ENCODE measurements at regions not wholly inside any gene's neighbourhood (a gene's known extent, or its start where the extent isn't known, plus 50 kb on each side); places are given as distances from the start of the nearest gene placed in this dataset.

DNA sequence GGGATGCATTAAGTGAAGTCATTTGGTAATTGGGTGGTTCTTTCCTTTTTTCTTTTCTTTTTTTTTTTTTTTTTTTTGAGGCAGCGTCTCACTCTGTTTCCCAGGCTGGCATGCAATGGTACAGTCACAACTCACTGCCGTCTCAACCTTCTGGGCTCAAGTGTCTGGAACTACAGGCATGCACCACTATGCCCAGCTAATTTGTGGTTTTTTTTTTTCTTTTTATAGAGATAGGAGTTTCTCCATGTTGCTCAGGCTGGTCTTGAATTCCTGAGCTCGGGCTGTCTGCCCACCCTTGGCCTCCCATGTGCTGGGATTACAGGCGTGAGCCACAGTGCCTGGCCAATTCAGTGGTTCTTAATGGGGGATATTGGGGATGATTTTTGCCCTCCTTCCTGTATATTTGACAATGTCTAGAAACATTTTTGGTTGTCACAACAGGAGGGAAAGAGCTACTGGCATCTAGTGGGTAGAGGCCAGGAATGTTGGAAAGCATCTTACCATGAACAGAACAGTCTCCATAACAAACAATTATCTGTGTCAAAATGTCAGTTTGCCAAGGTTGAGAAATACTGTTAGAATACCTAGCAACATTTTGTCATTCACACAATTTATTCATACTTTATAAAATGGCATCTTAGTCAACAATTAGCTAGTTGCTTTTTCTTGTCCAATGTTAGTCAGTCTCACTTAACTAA lies 79.4 kb upstream of the CNTN3 start:
- TF ChIP-seq CTCF (IDR thresholded peaks at IDR 0.05 in 2 of 3, conservative IDR thresholded peaks at IDR 0.05 in 1 of 3; ENCODE audit: insufficient read depth in 2 of 3, low read depth in 1 of 3, low read length in 3 of 3) (no peak), MBD2 (IDR thresholded peaks at IDR 0.05; ENCODE audit: borderline replicate concordance, low read depth) (no peak), E2F5 (CRISPR knock-in tag; IDR thresholded peaks at IDR 0.05) (no peak), ASH1L (IDR thresholded peaks at IDR 0.05; ENCODE audit: borderline replicate concordance, low read depth, partially characterized antibody) (no peak), TARDBP (IDR thresholded peaks at IDR 0.05) (no peak), NFE2 (IDR thresholded peaks at IDR 0.05; ENCODE audit: low read depth) (no peak), RCOR1 (IDR thresholded peaks at IDR 0.05; ENCODE audit: borderline replicate concordance in 1 of 2, low read depth in 2 of 2, low read length in 2 of 2) (no peak), PCBP1 (IDR thresholded peaks at IDR 0.05; ENCODE audit: low read depth, low read length, poor library complexity, severe bottlenecking) (no peak), ZNF143 (CRISPR knock-in tag; IDR thresholded peaks at IDR 0.05) (no peak), HDAC2 (IDR thresholded peaks at IDR 0.05) (no peak), FOXJ3 (CRISPR knock-in tag; IDR thresholded peaks at IDR 0.05) (no peak), CBX8 (IDR thresholded peaks at IDR 0.05; ENCODE audit: borderline replicate concordance, extremely low read depth, low read depth, low read length, poor library complexity, severe bottlenecking) (no peak), EWSR1 (IDR thresholded peaks at IDR 0.05; ENCODE audit: borderline replicate concordance, low read depth, partially characterized antibody) (no peak)

All from K562 (cell line).